CD4-positive, alpha-beta memory T cell (primary cell): ENCODE measurements at regions not wholly inside any gene's neighbourhood (a gene's known extent, or its start where the extent isn't known, plus 50 kb on each side); places are given as distances from the start of the nearest gene placed in this dataset.

ENCODE experiments used
- CTCF ChIA-PET: fragments of 350-600 bp; sonication (Branson Sonifier 250); formaldehyde crosslinking; loops from one replicate; lab custom pipeline; 2021; ENCODE audit warnings: inconsistent platforms; ENCODE audit not compliant: partially characterized antibody; lab: Charles Lee
- POLR2A ChIA-PET: fragments of 350-600 bp; sonication (Branson Sonifier 250); formaldehyde crosslinking; loops from one replicate; lab custom pipeline; 2021; ENCODE audit not compliant: partially characterized antibody; lab: Charles Lee
- DNase-seq, 5 donors: peaks; one replicate each; pipeline versions ENCODE4 v3.0.0 to v3.0.0-alpha.2; 2020 to 2022; ENCODE audit warnings: mixed read lengths in 1 of 5
- H3K27ac ChIP-seq: one replicate; pipeline ENCODE4 v1.7.0; 2013; ENCODE audit warnings: low read depth, low read length
- H3K27me3 ChIP-seq: 2 replicates; pipeline ENCODE4 v1.7.0; 2013; ENCODE audit warnings: mild to moderate bottlenecking, low read length, moderate library complexity; ENCODE audit not compliant: insufficient read depth
- H3K36me3 ChIP-seq: 2 replicates; pipeline ENCODE4 v1.7.0; 2013; ENCODE audit warnings: mild to moderate bottlenecking, low read length, moderate library complexity; ENCODE audit not compliant: insufficient read depth
- H3K4me1 ChIP-seq: 2 replicates; pipeline ENCODE4 v1.7.0; 2013; ENCODE audit warnings: mild to moderate bottlenecking, low read length, moderate library complexity; ENCODE audit not compliant: insufficient read depth
- H3K4me3 ChIP-seq, 2 donors: one replicate each; pipeline ENCODE4 v1.7.0; 2013; ENCODE audit warnings: low read length in 2 of 2, mild to moderate bottlenecking in 1 of 2
- H3K9me3 ChIP-seq, 2 donors: one replicate each; pipeline ENCODE4 v1.7.0; 2013; ENCODE audit warnings: low read length in 2 of 2, control low read depth in 1 of 2; ENCODE audit not compliant: control insufficient read depth in 1 of 2
- H3K27ac Mint-ChIP-seq, 7 donors: one replicate each; pipeline ENCODE4 v1.8.0; 2020 to 2021; ENCODE audit warnings: mixed read lengths in 7 of 7, mild to moderate bottlenecking in 6 of 7, inconsistent platforms in 3 of 7, moderate library complexity in 3 of 7
- H3K27me3 Mint-ChIP-seq, 2 donors: one replicate each; pipeline ENCODE4 v1.8.0; 2020 to 2021; ENCODE audit warnings: mixed read lengths in 2 of 2
- H3K36me3 Mint-ChIP-seq, 2 donors: one replicate each; pipeline ENCODE4 v1.8.0; 2020 to 2021; ENCODE audit warnings: mixed read lengths in 2 of 2, inconsistent platforms in 1 of 2, mild to moderate bottlenecking in 1 of 2
- H3K4me1 Mint-ChIP-seq, 4 donors: one replicate each; pipeline ENCODE4 v1.8.0; 2020 to 2021; ENCODE audit warnings: mixed read lengths in 4 of 4, mild to moderate bottlenecking in 1 of 4
- H3K4me3 Mint-ChIP-seq, 8 donors: one replicate each; pipeline ENCODE4 v1.8.0; 2020 to 2021; ENCODE audit warnings: mixed read lengths in 8 of 8, mild to moderate bottlenecking in 7 of 8, moderate library complexity in 6 of 8, inconsistent platforms in 3 of 8
- H3K9me3 Mint-ChIP-seq, 8 donors: one replicate each; pipeline ENCODE4 v1.8.0; 2020 to 2021; ENCODE audit warnings: mixed read lengths in 8 of 8, mild to moderate bottlenecking in 5 of 8, inconsistent platforms in 3 of 8, moderate library complexity in 1 of 8
- intact Hi-C: fragments of 100-400 bp; cut with micrococcal nuclease; formaldehyde crosslinking; loops from one replicate; pipeline ENCODE4 v1.15.1; 2023

GRCh38 chr3:88661433-88661824, 446.0 kb upstream of the EPHA3 start:
- Mint-ChIP-seq H3K4me3 (no peak overlapping the region), H3K27ac (no peak overlapping the region), H3K4me1 (no peaks in the 10 kb centered on the region), H3K27me3 (no peaks in the 10 kb centered on the region), H3K36me3 (no peaks in the 10 kb centered on the region), H3K9me3 (peaks cover 0 to 9% (median 2%) of the 10 kb centered on the region in 8 donors)
- Histone ChIP-seq H3K36me3 (no peaks in the 10 kb centered on the region), H3K4me1 (no peaks in the 10 kb centered on the region), H3K9me3 (no peaks in the 10 kb centered on the region), H3K27ac (no peak overlapping the region), H3K4me3 (no peak overlapping the region), H3K27me3 (no peaks in the 10 kb centered on the region)
- intact Hi-C loops: no loop called here
- DNase-seq: no peak
- ChIA-PET CTCF (no interaction called here), POLR2A (no interaction called here)

- Histone ChIP-seq H3K27me3 (no peaks in the 10 kb centered on the region), H3K4me1 (no peaks in the 10 kb centered on the region), H3K4me3 (no peak overlapping the region), H3K27ac (no peak overlapping the region), H3K9me3 (no peaks in the 10 kb centered on the region), H3K36me3 (no peaks in the 10 kb centered on the region)
- Mint-ChIP-seq H3K27ac (no peak overlapping the region), H3K4me3 (no peak overlapping the region), H3K36me3 (no peaks in the 10 kb centered on the region), H3K4me1 (no peaks in the 10 kb centered on the region), H3K27me3 (no peaks in the 10 kb centered on the region), H3K9me3 (peaks cover 0 to 15% (median under 1%) of the 10 kb centered on the region in 8 donors)
- CTCF ChIA-PET: no interaction called here
- POLR2A ChIA-PET: no interaction called here
- DNase-seq: no peak
- intact Hi-C loops: no loop called here
These were observed 439.2 kb upstream of the EPHA3 start for GRCh38 chr3:88668180-88668579.

GRCh38 chr3:88671573-88671972, 435.8 kb upstream of the EPHA3 start:
- CTCF ChIA-PET: no interaction called here

DNA sequence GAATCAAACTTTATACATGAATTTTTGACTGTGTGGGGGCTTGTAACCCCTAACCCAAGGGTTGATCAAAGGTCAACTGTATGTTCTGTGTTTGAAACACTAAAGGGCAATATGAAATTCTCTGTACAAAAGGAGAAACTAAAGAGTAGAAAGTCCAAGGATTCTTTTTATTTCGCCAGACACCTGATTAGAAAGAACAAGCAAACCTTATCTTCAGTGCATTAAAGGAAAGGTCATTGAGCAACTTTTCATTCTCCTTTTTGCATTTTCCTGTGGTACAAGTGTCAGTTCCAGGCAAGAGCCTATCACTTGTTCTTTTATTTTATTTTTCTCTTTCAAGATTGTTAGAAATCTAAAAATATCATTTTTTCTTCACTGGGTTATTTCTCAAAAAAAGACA, 430.1 kb upstream of the EPHA3 start:
- H3K4me1 Mint-ChIP-seq: no peaks in the 10 kb centered on the region
- H3K27ac ChIP-seq: no peak overlapping the region
- peaks cover 0 to 9% (median 2%) of the 10 kb centered on the region in 8 donors for H3K9me3 Mint-ChIP-seq
- CTCF ChIA-PET: no interaction called here
- no peak overlapping the region for H3K27ac Mint-ChIP-seq
- H3K9me3 ChIP-seq: no peaks in the 10 kb centered on the region
- H3K4me3 ChIP-seq: no peak overlapping the region
- intact Hi-C loops: no loop called here
- H3K4me1 ChIP-seq: no peaks in the 10 kb centered on the region
- no peak for DNase-seq
- no peak overlapping the region for H3K4me3 Mint-ChIP-seq
- no peaks in the 10 kb centered on the region for H3K27me3 Mint-ChIP-seq
- no peaks in the 10 kb centered on the region for H3K36me3 ChIP-seq
- H3K36me3 Mint-ChIP-seq: no peaks in the 10 kb centered on the region
- POLR2A ChIA-PET: no interaction called here
- no peaks in the 10 kb centered on the region for H3K27me3 ChIP-seq

More at GRCh38 chr3:88671573-88671972, 435.8 kb upstream of the EPHA3 start:
- no peaks in the 10 kb centered on the region for H3K36me3 ChIP-seq
- Mint-ChIP-seq H3K4me3 (no peak overlapping the region), H3K9me3 (peaks cover 0 to 11% (median under 1%) of the 10 kb centered on the region in 8 donors), H3K27ac (no peak overlapping the region), H3K36me3 (no peaks in the 10 kb centered on the region), H3K27me3 (no peaks in the 10 kb centered on the region), H3K4me1 (no peaks in the 10 kb centered on the region)
- no peaks in the 10 kb centered on the region for H3K9me3 ChIP-seq
- no peak overlapping the region for H3K4me3 ChIP-seq
- H3K27me3 ChIP-seq: no peaks in the 10 kb centered on the region
- DNase-seq: no peak
- intact Hi-C loops: no loop called here
- no peak overlapping the region for H3K27ac ChIP-seq
- POLR2A ChIA-PET: no interaction called here
- no peaks in the 10 kb centered on the region for H3K4me1 ChIP-seq

DNA sequence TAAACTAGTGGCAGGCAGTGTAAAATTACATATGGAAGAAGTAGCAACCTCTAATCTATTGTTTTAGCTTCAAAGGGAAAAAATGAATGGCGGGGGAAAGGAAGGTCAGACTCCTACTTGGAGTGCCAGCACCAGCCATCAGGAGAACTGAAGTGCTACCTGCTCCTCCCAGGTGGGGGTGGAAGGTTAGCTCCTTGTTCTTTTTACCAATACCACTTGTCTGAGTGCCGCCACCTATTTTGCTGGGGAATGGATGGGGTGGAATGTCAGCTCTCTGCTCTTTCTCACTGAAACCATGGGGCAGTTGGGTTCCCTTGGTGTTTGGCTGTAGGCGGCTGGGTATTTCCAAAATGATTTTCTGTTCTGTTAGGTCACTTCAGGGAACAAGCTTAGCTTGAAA, 428.7 kb upstream of the EPHA3 start:
- Mint-ChIP-seq H3K27me3 (no peaks in the 10 kb centered on the region), H3K4me1 (no peaks in the 10 kb centered on the region), H3K36me3 (no peaks in the 10 kb centered on the region), H3K27ac (no peak overlapping the region), H3K4me3 (no peak overlapping the region), H3K9me3 (peaks cover 0 to 9% (median 2%) of the 10 kb centered on the region in 8 donors)
- ChIA-PET CTCF (no interaction called here), POLR2A (no interaction called here)
- Histone ChIP-seq H3K9me3 (no peaks in the 10 kb centered on the region), H3K27ac (no peak overlapping the region), H3K4me3 (no peak overlapping the region), H3K27me3 (no peaks in the 10 kb centered on the region), H3K4me1 (no peaks in the 10 kb centered on the region), H3K36me3 (no peaks in the 10 kb centered on the region)
- DNase-seq: no peak
- intact Hi-C loops: no loop called here

DNA sequence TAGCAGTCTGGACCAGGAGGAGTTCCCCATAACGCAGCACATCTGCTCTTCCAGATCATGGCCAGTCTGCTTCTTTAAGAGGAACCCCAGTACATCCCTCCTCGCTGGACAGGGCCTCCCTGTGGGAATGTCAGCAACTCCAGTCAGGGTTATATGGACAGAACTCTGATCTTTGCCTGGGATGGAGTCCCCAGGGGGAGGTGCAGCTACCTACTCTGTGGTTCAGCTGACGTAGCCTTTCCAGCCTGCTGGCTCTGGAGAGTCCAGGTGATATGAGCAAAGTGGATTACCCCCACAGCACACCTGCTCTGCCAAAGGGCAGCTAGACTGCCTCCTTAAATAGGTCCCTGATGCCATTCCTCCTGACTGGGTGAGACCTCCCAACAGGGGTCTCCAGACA, 417.1 kb upstream of the EPHA3 start:
- H3K36me3 ChIP-seq: no peaks in the 10 kb centered on the region
- H3K27me3 ChIP-seq: no peaks in the 10 kb centered on the region
- Mint-ChIP-seq H3K9me3 (peaks cover 0 to 6% (median 3%) of the 10 kb centered on the region in 8 donors), H3K36me3 (no peaks in the 10 kb centered on the region), H3K4me3 (no peak overlapping the region), H3K4me1 (no peaks in the 10 kb centered on the region), H3K27me3 (no peaks in the 10 kb centered on the region), H3K27ac (no peak overlapping the region)
- no peaks in the 10 kb centered on the region for H3K4me1 ChIP-seq
- POLR2A ChIA-PET: no interaction called here
- no peak overlapping the region for H3K27ac ChIP-seq
- H3K4me3 ChIP-seq: no peak overlapping the region
- intact Hi-C loops: no loop called here
- H3K9me3 ChIP-seq: no peaks in the 10 kb centered on the region
- CTCF ChIA-PET: no interaction called here
- no peak for DNase-seq

- ChIA-PET POLR2A (no interaction called here), CTCF (no interaction called here)
- no peaks in the 10 kb centered on the region for H3K4me1 ChIP-seq
- no peaks in the 10 kb centered on the region for H3K9me3 ChIP-seq
- H3K27ac ChIP-seq: no peak overlapping the region
- peaks cover 0 to 9% (median 3%) of the 10 kb centered on the region in 8 donors for H3K9me3 Mint-ChIP-seq
- H3K36me3 Mint-ChIP-seq: no peaks in the 10 kb centered on the region
- no peak for DNase-seq
- no peaks in the 10 kb centered on the region for H3K27me3 ChIP-seq
- no peak overlapping the region for H3K4me3 Mint-ChIP-seq
- no peaks in the 10 kb centered on the region for H3K4me1 Mint-ChIP-seq
- H3K27me3 Mint-ChIP-seq: no peaks in the 10 kb centered on the region
- H3K27ac Mint-ChIP-seq: no peak overlapping the region
- H3K4me3 ChIP-seq: no peak overlapping the region
- intact Hi-C loops: no loop called here
- no peaks in the 10 kb centered on the region for H3K36me3 ChIP-seq
These were observed 416.3 kb upstream of the EPHA3 start for GRCh38 chr3:88691081-88691480.

GRCh38 chr3:88703501-88704059, 403.8 kb upstream of the EPHA3 start:
- no peaks in the 10 kb centered on the region for H3K27me3 ChIP-seq
- no peak overlapping the region for H3K27ac ChIP-seq
- ChIA-PET POLR2A (no interaction called here), CTCF (no interaction called here)
- no peak overlapping the region for H3K4me3 ChIP-seq
- Mint-ChIP-seq H3K4me3 (no peak overlapping the region), H3K9me3 (peaks cover 0 to 11% (median 2%) of the 10 kb centered on the region in 8 donors), H3K27me3 (no peaks in the 10 kb centered on the region), H3K4me1 (no peaks in the 10 kb centered on the region), H3K27ac (no peak overlapping the region), H3K36me3 (no peaks in the 10 kb centered on the region)
- intact Hi-C loops: no loop called here
- no peaks in the 10 kb centered on the region for H3K36me3 ChIP-seq
- H3K4me1 ChIP-seq: no peaks in the 10 kb centered on the region
- no peak for DNase-seq
- H3K9me3 ChIP-seq: no peaks in the 10 kb centered on the region
